ENCODE measurements at regions not wholly inside any gene's neighbourhood (a gene's known extent, or its start where the extent isn't known, plus 50 kb on each side); places are given as distances from the start of the nearest gene placed in this dataset.

DNA sequence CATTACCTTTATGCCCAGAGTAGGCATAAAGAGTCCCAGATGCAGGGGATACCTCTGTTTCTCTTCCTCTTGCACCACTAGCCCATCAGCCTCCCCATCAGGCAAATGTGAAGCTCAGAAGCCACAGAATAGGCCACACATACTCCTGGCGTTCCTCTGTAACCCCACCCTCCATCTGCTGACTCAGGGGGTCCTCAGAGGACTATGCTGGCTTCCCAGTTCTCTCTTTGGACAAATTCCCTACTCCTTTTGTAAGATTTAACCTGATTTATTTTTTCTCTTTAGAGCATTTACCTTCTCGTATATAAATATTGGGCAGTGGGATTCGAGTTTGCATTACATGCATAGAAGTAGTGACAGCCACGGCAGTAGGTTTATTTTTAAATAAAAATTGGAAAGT lies 262.3 kb upstream of the CADM1 start:
- TF ChIP-seq, protein P1, sequence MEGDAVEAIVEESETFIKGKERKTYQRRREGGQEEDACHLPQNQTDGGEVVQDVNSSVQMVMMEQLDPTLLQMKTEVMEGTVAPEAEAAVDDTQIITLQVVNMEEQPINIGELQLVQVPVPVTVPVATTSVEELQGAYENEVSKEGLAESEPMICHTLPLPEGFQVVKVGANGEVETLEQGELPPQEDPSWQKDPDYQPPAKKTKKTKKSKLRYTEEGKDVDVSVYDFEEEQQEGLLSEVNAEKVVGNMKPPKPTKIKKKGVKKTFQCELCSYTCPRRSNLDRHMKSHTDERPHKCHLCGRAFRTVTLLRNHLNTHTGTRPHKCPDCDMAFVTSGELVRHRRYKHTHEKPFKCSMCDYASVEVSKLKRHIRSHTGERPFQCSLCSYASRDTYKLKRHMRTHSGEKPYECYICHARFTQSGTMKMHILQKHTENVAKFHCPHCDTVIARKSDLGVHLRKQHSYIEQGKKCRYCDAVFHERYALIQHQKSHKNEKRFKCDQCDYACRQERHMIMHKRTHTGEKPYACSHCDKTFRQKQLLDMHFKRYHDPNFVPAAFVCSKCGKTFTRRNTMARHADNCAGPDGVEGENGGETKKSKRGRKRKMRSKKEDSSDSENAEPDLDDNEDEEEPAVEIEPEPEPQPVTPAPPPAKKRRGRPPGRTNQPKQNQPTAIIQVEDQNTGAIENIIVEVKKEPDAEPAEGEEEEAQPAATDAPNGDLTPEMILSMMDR (IDR thresholded peaks at IDR 0.05), result no peak
- no peak for TF ChIP-seq POLR2A (IDR thresholded peaks at IDR 0.05)
